Neural crest cell (in vitro differentiated cells): ENCODE measurements at regions not wholly inside any gene's neighbourhood (a gene's known extent, or its start where the extent isn't known, plus 50 kb on each side); places are given as distances from the start of the nearest gene placed in this dataset.

Experiments used
- DNase-seq: peaks from one replicate; pipeline ENCODE4 v3.0.0; 2021; ENCODE audit warnings: low read depth, mixed read lengths, low spot score
- H3K27ac Mint-ChIP-seq: one replicate; pipeline ENCODE4 v1.8.0; 2021; ENCODE audit warnings: mild to moderate bottlenecking, mixed read lengths; ENCODE audit not compliant: unreplicated experiment
- H3K27me3 Mint-ChIP-seq: 2 replicates; pipeline ENCODE4 v1.8.0; 2021; ENCODE audit warnings: low read depth, mild to moderate bottlenecking, mixed read lengths
- H3K36me3 Mint-ChIP-seq: 2 replicates; pipeline ENCODE4 v1.8.0; 2021; ENCODE audit warnings: low read depth, mild to moderate bottlenecking, mixed read lengths
- H3K4me1 Mint-ChIP-seq: 2 replicates; pipeline ENCODE4 v1.8.0; 2021; ENCODE audit warnings: mixed read lengths
- H3K4me3 Mint-ChIP-seq: one replicate; pipeline ENCODE4 v1.8.0; 2021; ENCODE audit warnings: mild to moderate bottlenecking, mixed read lengths
- H3K9me3 Mint-ChIP-seq: 2 replicates; pipeline ENCODE4 v1.8.0; 2021; ENCODE audit warnings: mixed read lengths
- TF ChIP-seq, protein P1 (sequence below): fragments of 200-600 bp; sonication (generic); conservative IDR thresholded peaks from 2 replicates; pipeline ENCODE4 v1.5.0; 2021; ENCODE audit warnings: antibody characterized with exemption, mild to moderate bottlenecking

DNA sequence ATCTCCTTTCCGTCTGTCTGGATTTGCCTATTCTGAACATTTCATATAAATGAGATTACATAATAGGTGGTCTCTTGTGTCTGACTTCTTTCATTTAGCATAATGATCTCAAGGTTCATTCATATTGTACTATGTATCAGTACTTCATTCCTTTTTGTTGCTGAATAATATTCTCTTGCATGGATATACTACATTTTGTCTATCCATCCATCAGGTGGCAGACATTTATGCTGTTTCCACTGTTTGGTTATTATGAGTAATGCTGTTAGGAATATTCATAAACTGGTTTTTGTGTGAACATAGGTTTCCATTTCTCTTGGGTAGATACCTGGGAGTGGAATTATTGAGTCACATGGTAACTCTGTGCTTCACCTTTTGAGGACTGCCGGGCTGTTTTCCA is 148.2 kb upstream of the PMEPA1 start:
- Mint-ChIP-seq H3K4me3 (no peak overlapping the region), H3K27me3 (peaks cover 41% of the 10 kb centered on the region), H3K4me1 (no peaks in the 10 kb centered on the region), H3K27ac (no peak overlapping the region), H3K36me3 (no peaks in the 10 kb centered on the region), H3K9me3 (no peaks in the 10 kb centered on the region)
- TF ChIP-seq, protein P1, sequence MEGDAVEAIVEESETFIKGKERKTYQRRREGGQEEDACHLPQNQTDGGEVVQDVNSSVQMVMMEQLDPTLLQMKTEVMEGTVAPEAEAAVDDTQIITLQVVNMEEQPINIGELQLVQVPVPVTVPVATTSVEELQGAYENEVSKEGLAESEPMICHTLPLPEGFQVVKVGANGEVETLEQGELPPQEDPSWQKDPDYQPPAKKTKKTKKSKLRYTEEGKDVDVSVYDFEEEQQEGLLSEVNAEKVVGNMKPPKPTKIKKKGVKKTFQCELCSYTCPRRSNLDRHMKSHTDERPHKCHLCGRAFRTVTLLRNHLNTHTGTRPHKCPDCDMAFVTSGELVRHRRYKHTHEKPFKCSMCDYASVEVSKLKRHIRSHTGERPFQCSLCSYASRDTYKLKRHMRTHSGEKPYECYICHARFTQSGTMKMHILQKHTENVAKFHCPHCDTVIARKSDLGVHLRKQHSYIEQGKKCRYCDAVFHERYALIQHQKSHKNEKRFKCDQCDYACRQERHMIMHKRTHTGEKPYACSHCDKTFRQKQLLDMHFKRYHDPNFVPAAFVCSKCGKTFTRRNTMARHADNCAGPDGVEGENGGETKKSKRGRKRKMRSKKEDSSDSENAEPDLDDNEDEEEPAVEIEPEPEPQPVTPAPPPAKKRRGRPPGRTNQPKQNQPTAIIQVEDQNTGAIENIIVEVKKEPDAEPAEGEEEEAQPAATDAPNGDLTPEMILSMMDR, result no peak
- no peak for DNase-seq

DNA sequence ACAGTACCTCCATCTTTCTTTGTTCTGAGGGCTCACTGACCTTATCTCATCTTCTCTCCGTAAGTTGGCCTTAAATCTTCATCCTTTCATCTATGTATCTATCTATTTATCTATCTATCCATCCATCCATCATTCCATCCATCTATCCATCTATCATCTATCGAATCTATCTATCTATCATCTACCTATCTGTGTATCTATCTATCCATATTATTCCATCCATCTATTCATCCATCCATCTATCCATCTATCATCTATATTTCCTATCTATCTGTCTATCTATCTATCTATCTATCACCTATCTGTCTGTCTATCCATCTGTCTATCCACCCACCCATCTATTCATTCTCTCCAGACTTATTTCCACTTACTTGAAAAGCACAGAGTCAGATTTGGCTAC is 147.3 kb upstream of the PMEPA1 start:
- no peak overlapping the region for H3K27ac Mint-ChIP-seq
- no peaks in the 10 kb centered on the region for H3K9me3 Mint-ChIP-seq
- peaks cover 42% of the 10 kb centered on the region for H3K27me3 Mint-ChIP-seq
- TF ChIP-seq, protein P1, result no peak
- no peaks in the 10 kb centered on the region for H3K4me1 Mint-ChIP-seq
- H3K36me3 Mint-ChIP-seq, result no peaks in the 10 kb centered on the region
- DNase-seq, result no peak
- no peak overlapping the region for H3K4me3 Mint-ChIP-seq

DNA sequence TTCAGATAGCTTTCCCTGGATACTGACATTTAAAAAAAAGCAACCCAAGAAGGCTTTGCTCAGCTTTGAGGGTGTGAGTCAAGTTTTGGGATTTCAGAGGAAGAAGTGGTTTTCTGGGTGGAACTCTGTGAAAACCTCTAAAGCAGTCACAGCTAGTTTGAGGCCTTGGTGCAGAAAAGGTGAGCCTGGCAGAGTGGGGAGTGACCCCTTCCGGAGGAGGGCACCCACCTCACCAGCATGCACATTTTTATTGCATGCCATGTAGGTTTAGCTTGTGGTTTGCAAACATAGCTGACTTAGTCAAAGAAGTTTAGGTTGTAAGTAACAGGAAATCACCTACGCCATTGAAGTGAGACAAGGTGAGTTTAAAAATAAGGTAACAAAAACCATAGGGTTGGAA is 146.8 kb upstream of the PMEPA1 start:
- Mint-ChIP-seq H3K9me3 (no peaks in the 10 kb centered on the region), H3K36me3 (no peaks in the 10 kb centered on the region), H3K27ac (no peak overlapping the region), H3K4me3 (no peak overlapping the region), H3K4me1 (no peaks in the 10 kb centered on the region), H3K27me3 (peaks cover 43% of the 10 kb centered on the region)
- TF ChIP-seq, protein P1, result no peak
- DNase-seq, result no peak

DNA sequence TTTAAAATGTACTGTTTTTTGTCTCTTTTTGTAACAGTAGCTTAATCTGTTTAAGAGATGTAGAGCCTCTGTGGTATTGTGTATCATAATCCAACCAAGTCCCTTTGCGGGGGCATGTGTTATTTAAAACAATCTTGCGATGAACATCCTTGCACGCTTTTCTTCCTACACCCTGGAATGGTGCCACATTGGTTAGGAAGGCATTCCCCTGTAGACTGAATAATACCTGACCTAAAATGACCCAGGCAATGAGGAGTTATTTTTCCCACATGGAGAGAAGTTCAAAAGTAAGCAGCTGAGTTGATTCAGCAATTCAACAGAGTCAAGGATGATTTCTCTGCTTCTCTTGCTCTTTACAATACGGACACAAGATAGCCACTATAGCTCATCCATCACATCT is 142.0 kb upstream of the PMEPA1 start:
- Mint-ChIP-seq H3K4me3 (no peak overlapping the region), H3K27me3 (peaks cover 21% of the 10 kb centered on the region), H3K36me3 (no peaks in the 10 kb centered on the region), H3K27ac (no peak overlapping the region), H3K9me3 (no peaks in the 10 kb centered on the region), H3K4me1 (no peaks in the 10 kb centered on the region)
- DNase-seq, result no peak
- TF ChIP-seq, protein P1, result no peak

DNA sequence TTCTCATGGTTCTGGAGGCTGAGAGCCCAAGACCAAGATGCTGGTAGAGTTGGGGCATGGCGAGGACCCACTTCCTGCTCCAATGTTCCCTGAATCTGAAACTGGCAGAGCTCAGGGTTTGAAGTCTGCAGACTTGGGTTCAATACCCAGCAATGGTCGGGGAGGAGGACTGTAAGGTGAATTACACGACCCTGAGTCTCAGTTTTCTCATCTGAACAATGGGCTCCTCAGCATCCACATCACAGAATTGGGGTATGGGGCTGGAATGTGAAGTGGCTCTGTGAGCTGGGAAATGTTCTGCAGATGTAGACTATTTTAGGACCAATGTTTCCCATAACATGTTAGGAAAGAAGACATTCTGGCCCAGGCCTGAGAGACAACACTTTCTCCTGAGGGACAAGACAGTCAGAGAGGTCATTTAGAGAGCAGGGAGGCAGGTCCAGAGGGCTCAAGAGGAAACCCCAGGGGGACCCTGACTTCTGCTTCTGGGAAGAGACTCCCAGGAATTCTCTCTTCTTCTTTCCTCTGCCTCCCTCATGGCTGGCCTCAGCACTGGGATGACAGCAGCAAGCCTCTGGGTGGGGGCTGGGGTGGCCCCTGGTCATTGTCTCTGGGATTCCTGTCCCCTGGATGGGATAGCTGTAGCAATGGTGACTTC is 141.3 kb upstream of the PMEPA1 start:
- Mint-ChIP-seq H3K4me1 (no peaks in the 10 kb centered on the region), H3K36me3 (no peaks in the 10 kb centered on the region), H3K9me3 (no peaks in the 10 kb centered on the region), H3K4me3 (no peak overlapping the region), H3K27ac (no peak overlapping the region), H3K27me3 (peaks cover 21% of the 10 kb centered on the region)
- TF ChIP-seq, protein P1, result no peak
- no peak for DNase-seq
